Esophagus squamous epithelium (tissue), 5 donors: ENCODE measurements at regions not wholly inside any gene's neighbourhood (a gene's known extent, or its start where the extent isn't known, plus 50 kb on each side); places are given as distances from the start of the nearest gene placed in this dataset.

Experiments used
- DNase-seq: peaks from one replicate; lab custom pipeline; 2025; lab: John Stamatoyannopoulos, UW
- H3K27ac ChIP-seq, 4 donors: fragments of 200-600 bp; sonication (generic); one replicate each; pipeline ENCODE4 v1.5.1; 2016 to 2019; ENCODE audit warnings: mild to moderate bottlenecking in 1 of 4
- H3K27me3 ChIP-seq, 4 donors: fragments of 200-600 bp; sonication (generic); 1 replicate in 3 of 4; 2 replicates in 1 of 4; pipeline versions ENCODE4 v1.5.1 to v1.6.0; 2017 to 2021; ENCODE audit warnings: antibody characterized with exemption in 1 of 4
- H3K36me3 ChIP-seq, 3 donors: fragments of 200-600 bp; sonication (generic); one replicate each; pipeline ENCODE4 v1.5.1; 2016 to 2019
- H3K4me1 ChIP-seq, 3 donors: fragments of 200-600 bp; sonication (generic); one replicate each; pipeline ENCODE4 v1.5.1; 2017 to 2019
- H3K4me3 ChIP-seq, 4 donors: fragments of 200-600 bp; sonication (generic); 1 replicate in 3 of 4; 2 replicates in 1 of 4; pipeline ENCODE4 v1.5.1; 2016 to 2019; ENCODE audit warnings: mild to moderate bottlenecking in 2 of 4, moderate library complexity in 1 of 4
- H3K9me3 ChIP-seq, 3 donors: fragments of 200-600 bp; sonication (generic); one replicate each; pipeline ENCODE4 v1.5.1; 2016 to 2019
- CTCF ChIP-seq, 6 experiments: fragments of 450-650 bp in 4 of 6; fragments of 200-600 bp in 2 of 6; sonication (generic) in 2 of 6; IDR thresholded peaks; one replicate each; pipeline ENCODE4 v1.5.1; 2016 to 2019; ENCODE audit warnings: antibody characterized with exemption in 6 of 6, mild to moderate bottlenecking in 4 of 6, moderate library complexity in 4 of 6
- POLR2A ChIP-seq, 4 donors: fragments of 450-650 bp; IDR thresholded peaks; one replicate each; pipeline ENCODE4 v1.6.1; 2017; ENCODE audit warnings: antibody characterized with exemption in 4 of 4, mild to moderate bottlenecking in 4 of 4, moderate library complexity in 3 of 4
- WGBS, 2 donors: methylation state at CpG; one replicate each; pipeline ENCODE4 v1.1.5; 2018; 5-methylcytosine and 5-hydroxymethylcytosine counted together
- intact Hi-C: fragments of 100-400 bp; cut with DNase I; formaldehyde crosslinking; loops from one replicate; pipeline ENCODE4 v1.15.0; 2022
- donor health status: DM: yes; HTN: yes; CAD: no.

DNA sequence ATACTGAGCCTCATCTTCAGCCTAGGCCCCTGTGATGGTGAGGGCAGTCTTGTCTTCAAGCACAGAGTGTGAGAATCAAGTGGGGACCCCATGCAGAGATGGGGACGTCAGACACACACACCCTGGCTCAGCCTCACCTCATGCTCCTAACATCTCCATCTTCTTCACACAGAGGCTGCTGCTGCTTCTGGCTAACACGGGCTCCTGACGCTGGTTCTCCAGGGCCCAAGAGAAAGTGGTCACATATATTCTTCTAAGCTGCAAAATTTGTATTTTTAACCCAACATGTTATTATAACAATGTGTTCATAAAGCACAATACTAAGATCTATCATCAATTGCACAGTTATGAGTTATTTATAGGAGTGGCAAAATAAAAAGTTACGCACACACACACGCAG, 101.2 kb downstream of the VPREB1 start:
- intact Hi-C loops = no loop called here
- no peak overlapping the region for H3K27ac ChIP-seq
- no peaks in the 10 kb centered on the region for H3K9me3 ChIP-seq
- no peaks in the 10 kb centered on the region for H3K4me1 ChIP-seq
- TF ChIP-seq POLR2A (IDR thresholded peaks at IDR 0.05) (no peak), CTCF (IDR thresholded peaks at IDR 0.05) (no peak)
- H3K4me3 ChIP-seq = no peak overlapping the region
- H3K27me3 ChIP-seq = peaks cover 0 to 49% (median 0%) of the 10 kb centered on the region in 4 donors
- DNase-seq = no peak
- H3K36me3 ChIP-seq = no peaks in the 10 kb centered on the region
- 75 to 80% methylated on average over 5 of the region's 5 CpGs for WGBS, 2 donors

DNA sequence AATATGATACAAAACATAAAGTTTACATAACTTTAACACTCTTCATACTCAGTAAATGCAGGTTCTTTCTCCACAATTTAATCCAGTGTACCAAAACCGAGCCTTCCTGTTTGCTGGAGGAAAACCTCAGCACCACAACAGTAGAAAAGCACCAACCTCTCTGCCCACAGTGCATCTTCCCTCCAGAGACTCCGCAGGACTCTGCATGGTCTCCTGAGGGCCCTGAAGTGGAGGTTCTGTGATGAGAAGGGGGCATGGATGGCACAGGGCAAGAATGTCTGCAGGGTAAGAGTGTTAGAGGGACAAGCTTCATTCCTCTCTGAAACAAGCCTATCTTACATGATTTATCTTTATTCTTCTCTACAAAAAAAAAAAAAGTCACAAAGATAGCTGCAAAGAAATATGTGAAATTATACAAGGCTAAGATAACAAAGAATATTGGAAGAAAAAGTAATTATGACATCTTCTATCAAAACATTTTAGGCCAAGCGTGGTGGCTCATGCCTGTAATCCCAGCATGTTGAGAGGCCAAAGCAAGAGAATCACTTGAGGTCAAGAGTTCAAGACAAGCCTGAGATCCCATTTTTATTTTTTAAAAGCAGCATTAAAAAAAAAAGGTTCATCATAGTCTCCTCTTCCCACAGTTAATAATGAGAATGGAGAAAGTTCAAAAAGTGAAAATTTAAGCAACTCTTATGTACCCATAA, 102.0 kb downstream of the VPREB1 start:
- Histone ChIP-seq H3K36me3 (no peaks in the 10 kb centered on the region), H3K27ac (no peak overlapping the region), H3K9me3 (no peaks in the 10 kb centered on the region), H3K27me3 (peaks cover 0 to 53% (median 2%) of the 10 kb centered on the region in 4 donors), H3K4me3 (no peak overlapping the region), H3K4me1 (no peaks in the 10 kb centered on the region)
- intact Hi-C loops = no loop called here
- TF ChIP-seq POLR2A (IDR thresholded peaks at IDR 0.05) (no peak), CTCF (IDR thresholded peaks at IDR 0.05) (no peak)
- DNase-seq = no peak
- WGBS, 2 donors = 54 to 57% methylated on average over 3 of the region's 3 CpGs

DNA sequence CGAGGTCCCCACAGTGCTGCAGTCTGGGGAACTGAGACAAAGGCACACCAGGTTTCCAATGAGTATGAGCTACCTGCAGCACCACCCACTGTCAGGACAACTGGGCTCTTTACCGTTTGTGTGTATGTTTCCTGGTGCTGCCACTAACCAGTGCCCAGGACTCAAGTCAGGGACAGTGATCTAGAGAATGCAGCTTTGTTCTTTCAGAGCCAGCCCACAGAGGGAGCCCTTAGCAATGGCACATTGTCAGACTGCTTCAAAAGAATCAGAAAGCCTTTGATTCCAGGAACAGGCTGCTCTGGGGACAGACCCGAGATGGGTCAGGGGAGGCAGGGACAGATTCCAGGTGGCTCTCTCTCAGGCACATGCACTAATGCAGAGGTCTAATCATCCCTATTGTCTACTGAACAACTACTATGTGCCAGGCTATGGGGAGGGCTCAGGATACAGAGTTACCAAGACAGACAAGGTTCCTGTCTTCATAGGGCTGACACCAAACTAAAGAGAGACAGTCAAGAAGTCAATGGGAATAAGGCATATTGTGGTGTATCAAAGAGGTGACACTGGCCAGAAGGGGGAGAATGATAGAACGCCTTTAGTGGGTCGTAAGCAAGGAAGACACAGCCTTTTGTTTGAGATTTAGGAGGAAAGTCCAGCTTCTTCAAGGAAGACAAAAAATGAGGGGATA, 103.7 kb downstream of the VPREB1 start:
- intact Hi-C loops = no loop called here
- H3K9me3 ChIP-seq = no peaks in the 10 kb centered on the region
- no peak overlapping the region for H3K27ac ChIP-seq
- no peak overlapping the region for H3K4me3 ChIP-seq
- 28 to 57% methylated on average over 3 to 5 of the region's 5 CpGs for WGBS, 2 donors
- no peaks in the 10 kb centered on the region for H3K4me1 ChIP-seq
- no peaks in the 10 kb centered on the region for H3K36me3 ChIP-seq
- H3K27me3 ChIP-seq = peaks cover 0 to 50% (median 2%) of the 10 kb centered on the region in 4 donors
- DNase-seq = no peak
- no peak for TF ChIP-seq POLR2A (IDR thresholded peaks at IDR 0.05)
- TF ChIP-seq CTCF (IDR thresholded peaks at IDR 0.05) = no peak

DNA sequence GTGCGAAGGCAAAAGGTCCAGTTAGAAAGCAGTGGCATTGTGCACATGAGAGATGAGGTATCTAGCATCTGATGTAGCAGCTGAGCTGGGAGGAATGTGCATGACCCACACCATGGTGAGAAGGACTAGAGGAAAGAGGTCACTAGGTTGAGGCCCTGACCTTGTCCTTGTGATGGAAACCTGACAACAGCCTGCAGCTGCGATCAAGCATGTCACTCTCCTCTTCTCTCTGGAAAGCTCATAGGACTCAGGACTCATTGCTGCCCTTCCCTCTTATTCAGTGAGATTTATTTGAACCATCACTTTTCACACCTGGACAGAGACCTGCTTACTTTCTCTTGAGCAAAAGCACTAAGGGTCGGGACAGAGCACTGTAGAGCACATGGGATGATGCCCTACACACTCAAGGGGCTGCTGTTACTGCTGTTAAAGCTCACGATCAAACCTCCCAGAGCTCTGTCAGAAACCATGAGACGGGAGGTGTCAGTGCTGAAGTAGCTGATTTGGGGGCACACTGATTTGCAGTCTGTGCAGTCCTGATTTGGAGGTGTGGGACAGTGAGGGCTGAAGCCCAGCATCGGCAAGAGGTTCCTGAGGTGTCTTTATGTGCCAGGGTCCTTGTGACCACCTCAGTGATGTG, 104.3 kb downstream of the VPREB1 start:
- DNase-seq = no peak
- 69 to 86% methylated on average over 3 to 4 of the region's 6 CpGs for WGBS, 2 donors
- H3K4me1 ChIP-seq = no peaks in the 10 kb centered on the region
- no peak overlapping the region for H3K27ac ChIP-seq
- H3K27me3 ChIP-seq = peaks cover 0 to 44% (median 2%) of the 10 kb centered on the region in 4 donors
- H3K4me3 ChIP-seq = no peak overlapping the region
- no peak for TF ChIP-seq POLR2A (IDR thresholded peaks at IDR 0.05)
- TF ChIP-seq CTCF (IDR thresholded peaks at IDR 0.05) = no peak
- no peaks in the 10 kb centered on the region for H3K9me3 ChIP-seq
- no peaks in the 10 kb centered on the region for H3K36me3 ChIP-seq
- intact Hi-C loops = no loop called here

DNA sequence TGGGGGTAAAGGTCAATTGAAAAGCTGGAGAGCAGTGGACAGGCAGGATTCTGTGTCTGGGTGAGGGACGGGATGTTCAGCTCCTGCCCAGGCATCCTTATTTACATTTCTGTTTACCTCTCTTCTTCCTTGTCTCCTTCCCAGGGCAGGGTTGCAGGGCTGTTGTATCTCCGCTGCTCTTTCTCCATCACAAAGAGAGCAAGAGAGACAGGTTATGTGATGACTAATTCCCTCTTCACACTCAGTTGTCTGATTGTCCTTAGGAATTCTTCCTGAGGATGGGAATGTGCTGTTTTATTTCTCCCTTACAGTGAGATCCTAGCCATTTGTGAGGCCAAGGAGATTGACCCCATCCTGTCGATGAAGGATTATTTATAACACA, 104.9 kb downstream of the VPREB1 start:
- Histone ChIP-seq H3K9me3 (no peaks in the 10 kb centered on the region), H3K4me3 (no peak overlapping the region), H3K27ac (no peak overlapping the region), H3K27me3 (peaks cover 0 to 47% (median 2%) of the 10 kb centered on the region in 4 donors), H3K36me3 (no peaks in the 10 kb centered on the region), H3K4me1 (no peaks in the 10 kb centered on the region)
- intact Hi-C loops = no loop called here
- no peak for TF ChIP-seq CTCF (IDR thresholded peaks at IDR 0.05)
- no peak for TF ChIP-seq POLR2A (IDR thresholded peaks at IDR 0.05)
- WGBS, 2 donors = 45 to 52% methylated on average over 3 of the region's 3 CpGs
- DNase-seq = no peak
